GM21360 (cell line): ENCODE measurements at regions not wholly inside any gene's neighbourhood (a gene's known extent, or its start where the extent isn't known, plus 50 kb on each side); places are given as distances from the start of the nearest gene placed in this dataset.
"Not testable (repeated sequence)": the region's sequence is repeated elsewhere in the genome, so short reads cannot be mapped to it uniquely, and the experiment has no call there.

Experiments used
- ATAC-seq: cut with Tn5 transposase; IDR thresholded peaks from one replicate; pipeline ENCODE4 v1.9.1; 2021; ENCODE audit warnings: mild to moderate bottlenecking, moderate library complexity; ENCODE audit not compliant: unreplicated experiment

DNA sequence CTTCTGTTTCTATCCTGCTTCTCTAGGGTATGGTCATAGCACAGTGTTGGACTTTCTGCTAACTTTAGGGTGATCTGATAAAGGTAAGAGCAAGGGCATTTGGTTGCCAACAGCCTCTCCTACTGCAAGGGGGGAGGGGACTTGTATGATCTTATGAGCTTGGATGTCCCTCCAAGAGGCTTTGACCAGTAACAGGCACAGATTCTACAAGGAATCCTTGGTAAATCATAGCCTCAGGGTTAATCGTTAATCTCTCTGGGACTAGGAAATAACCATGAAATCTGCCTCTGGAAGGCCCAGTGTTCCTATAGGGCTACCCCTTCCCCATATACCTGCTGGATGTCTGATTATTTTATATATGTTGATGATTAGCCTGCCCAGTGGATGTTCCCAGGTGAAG lies 134.8 kb upstream of the TNFSF4 start:
- no peak for ATAC-seq

DNA sequence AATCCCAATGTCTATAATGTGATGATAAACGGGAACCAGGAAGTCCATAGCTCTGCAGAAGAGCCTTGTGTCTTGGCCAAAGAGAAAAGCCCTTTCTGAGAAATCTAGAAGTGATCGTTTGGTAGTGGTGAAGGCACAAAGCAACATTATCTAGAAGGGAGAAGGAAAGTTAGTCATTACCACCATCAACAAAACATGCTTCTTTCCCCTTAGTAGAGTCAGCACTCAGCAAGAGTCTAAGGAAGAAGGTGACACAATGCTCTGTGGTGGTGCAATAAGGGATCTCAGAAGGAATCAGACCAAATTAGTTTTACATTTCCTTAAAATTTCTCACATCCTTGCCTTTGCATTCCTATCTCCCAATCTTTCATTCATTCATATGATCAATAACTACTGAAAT lies 134.4 kb upstream of the PRDX6 start:
- ATAC-seq: no peak

DNA sequence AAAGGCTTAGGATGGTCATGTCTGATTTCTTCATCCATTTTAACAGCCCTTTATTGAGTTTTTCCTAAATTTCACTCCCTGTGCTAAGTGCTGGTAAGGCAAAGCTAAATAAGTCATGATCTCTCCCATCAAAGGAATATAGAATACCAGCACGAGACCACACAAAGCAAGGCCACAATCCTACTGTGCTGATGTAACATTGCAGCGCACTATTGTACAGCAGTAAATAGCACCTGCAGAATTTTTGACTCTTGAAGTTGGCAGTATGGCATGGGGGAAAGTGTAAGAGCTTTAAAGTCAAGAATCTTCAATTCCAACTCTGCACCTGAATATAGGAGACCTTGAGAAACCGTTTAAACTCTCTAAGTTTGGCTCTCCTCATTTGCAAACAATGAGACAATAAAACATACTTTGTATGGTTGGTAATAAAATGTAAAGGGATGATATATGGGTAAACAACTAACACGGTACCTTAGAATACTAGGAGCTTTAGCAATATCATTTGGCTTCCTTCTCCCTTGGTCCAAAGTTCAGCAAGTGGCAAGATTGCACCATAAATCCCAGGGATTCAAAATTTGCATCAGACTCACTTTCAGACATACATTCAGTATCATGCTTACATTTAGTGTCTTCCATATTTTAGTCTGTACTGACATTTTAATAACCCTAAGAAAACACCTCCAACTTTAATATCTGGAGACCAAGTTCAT lies 132.9 kb upstream of the PRDX6 start:
- no peak for ATAC-seq

DNA sequence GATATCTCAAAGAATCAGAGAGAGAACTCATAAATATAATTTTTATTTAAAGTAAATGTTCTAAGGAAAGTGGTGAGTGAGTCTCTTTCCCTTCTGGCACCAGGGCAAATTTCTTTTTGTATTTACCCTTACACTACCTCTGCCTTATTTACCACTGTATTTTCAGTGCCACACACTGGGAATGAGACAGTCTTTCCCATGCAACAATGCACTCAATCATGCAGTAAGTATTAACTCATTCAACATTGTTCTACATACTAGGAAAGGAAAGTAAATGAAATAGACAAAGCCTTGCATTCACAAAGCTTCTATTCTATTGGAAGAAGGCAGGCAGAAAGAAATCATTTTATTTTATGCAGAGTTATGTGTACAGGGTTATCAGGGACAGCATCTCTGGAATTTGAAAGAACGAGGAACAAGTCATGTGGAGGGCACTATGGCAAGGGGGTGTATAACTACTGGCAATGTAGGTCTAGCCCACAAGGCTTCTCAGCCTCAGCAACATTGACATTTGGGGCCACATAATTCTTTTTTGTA lies 129.8 kb upstream of the PRDX6 start:
- ATAC-seq: no peak

DNA sequence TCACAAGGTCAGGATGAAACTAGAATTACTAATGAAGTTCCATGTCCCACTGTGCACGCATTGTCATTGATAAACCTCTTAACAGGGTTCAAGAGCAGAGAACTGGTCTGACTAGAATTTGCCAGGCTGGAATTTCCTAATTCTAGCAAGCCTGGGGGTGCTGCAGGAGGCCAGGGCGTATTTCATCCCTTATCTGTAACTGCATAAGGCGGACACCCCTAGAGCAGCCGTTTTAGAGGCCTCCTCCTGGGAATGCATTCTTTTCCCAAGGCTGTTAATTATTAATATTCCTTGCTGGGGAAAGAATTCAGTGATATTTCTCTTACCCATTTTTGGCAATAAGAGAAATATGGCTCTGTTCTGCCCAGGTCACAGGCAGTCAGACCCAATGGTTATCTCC lies 124.5 kb upstream of the PRDX6 start:
- not testable (repeated sequence) for ATAC-seq

DNA sequence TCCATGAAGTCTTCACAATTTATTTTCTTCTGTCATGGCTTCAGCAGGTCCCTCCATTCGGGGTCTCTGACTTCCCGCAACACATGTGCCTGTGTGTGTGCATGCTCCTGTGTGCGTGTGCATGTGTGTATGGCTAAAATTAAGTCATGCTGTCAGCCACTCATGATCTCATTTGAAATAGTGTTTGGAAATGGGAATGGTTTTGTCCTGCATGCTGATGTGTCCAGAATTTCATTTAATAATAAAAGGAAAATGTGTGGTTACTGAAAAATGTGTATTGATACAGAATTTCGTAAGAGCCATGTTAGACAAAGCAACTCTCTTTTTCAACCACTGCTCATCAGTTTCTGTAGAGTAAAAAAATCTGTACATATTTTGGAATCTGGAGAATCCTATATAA lies 123.8 kb upstream of the PRDX6 start:
- no peak for ATAC-seq

DNA sequence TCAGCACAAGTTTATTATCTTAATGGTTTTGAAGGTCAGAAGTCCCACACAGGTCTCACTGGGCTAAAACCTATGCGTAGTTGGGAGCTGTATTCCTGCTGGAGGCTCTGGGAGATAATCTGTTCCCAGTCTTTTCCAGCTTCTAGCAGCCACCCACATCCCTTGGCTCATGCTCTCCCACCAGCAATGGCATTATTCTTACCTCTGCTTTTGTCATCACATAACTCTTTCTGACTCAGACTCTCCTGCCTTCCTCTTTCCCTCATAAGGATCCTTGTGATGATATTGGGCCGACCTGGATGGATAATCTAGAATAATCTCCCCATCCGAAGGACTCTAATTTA lies 122.2 kb upstream of the PRDX6 start:
- no peak for ATAC-seq

DNA sequence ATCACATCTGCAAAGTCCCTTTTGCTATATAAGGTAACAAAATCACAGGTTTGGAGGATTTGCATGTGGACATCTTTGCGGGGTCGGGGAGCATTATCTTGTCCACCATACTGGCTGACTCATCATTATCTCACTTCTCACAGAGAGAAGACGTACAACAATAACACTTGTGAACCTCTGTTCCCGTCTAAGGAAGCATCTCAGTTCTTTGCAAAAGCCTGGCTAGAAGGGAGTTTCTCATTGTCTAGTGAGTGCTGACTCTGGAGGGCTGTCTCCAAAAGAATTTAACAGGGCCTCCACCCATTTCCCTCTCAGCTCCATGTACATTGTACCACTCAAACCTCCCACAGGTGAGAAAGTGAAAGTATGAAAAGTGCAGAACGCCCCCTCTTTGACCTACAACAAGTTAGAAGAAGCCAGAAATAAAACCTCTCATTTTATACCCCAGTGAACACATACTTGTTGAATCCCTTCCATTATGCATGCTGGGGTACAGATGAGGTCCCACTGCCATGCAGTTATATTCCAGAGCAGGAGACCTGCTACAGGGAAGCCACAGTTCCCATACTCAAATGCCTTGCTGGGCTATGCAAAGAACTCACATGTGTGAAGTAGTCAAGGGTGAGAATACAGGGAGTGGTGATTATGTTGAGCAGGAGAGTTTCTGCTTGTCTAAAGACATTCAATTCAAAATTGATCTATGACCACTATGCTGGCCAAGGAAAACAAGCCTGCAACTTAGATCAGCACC lies 121.7 kb upstream of the PRDX6 start:
- ATAC-seq: peak; percentile 64

DNA sequence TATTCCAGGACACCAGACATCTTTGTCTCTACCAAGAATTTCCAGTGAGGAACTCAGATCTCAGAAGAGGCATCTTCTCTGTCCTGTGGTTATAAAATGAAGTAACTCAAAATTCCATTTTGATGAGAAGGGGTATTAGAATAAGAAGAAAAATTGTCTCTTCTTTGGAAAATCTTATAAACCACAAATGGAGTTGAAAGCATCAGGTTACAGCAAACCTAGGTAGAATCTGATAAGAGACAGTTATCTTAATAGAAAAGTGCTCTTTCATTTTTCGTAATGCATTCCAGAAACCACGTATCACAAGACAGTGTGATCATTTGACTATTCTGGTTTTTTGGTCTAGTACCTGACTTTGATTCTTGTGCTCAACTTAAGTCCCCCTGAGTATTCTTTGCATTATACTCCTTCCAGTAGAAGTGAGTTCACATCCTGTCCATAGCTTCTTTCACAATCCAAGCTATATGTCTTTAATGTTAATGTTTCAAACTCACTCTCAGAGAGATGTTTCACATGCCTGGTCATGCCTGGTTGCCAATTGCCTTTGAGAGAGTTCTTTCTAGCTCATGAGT lies 120.9 kb upstream of the PRDX6 start:
- ATAC-seq: peak; percentile 49

DNA sequence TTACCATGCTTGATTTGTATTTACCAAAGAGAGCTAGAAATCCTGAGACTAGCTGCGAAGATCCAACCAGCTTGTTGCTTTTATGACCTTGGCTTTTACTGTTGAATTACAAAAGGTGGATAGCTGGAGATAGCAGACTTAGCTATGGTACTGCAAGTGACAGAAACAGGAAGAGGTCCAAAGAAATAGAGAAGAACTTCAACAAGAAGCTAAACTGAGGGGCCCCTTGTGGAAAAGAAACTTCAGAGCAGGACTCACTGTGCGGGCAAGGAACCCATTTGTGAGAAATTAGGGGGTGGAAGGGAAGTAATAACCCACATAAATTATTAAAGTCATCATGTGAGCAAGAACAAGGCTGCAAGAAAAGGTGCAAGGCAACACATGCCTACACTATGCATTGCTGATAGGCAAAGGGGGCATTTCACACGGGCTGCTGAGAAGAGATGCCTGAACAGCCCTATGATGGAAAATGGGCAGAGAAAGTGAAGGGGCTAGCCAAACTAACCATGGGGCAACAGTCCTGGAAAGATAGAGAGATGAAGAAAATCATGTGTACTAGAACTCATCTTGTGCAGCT lies 116.6 kb upstream of the PRDX6 start:
- ATAC-seq: no peak

DNA sequence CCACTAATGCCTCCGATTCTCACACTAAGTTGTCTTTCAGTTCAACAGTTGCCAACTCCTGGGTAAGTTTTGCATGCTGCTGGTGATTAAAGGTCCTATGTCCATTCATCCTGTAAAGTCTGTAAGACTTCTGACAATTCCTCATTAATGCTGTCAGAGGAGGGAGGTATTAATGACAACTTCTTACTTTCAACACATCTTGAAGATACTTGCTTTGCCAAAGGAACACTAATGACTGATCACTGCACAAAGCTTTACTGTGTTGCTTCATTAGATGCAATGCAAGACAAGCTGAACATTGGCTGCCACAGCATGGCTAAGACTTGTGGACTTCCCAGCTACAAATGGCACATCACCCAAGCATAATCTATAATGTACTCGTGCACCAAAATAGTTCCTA lies 114.6 kb upstream of the PRDX6 start:
- no peak for ATAC-seq

DNA sequence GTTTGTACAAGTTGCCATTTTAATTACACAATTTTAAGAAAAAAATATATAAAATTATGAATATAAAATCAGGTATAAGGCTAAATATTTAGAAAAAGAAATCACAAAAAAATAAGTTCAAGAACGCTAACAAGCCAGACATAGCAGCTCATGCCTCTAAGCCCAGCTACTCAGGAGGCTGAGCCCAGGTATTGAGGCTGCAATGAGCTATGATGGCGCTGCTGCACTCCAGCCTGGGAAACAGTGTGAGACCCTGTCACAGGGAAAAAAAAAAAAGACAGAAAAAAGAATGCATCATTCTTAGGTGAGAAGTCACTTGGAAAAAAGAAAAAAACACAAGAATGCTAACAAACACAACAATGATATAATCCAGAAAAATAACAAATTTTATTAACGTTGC lies 112.3 kb upstream of the PRDX6 start:
- ATAC-seq: no peak

DNA sequence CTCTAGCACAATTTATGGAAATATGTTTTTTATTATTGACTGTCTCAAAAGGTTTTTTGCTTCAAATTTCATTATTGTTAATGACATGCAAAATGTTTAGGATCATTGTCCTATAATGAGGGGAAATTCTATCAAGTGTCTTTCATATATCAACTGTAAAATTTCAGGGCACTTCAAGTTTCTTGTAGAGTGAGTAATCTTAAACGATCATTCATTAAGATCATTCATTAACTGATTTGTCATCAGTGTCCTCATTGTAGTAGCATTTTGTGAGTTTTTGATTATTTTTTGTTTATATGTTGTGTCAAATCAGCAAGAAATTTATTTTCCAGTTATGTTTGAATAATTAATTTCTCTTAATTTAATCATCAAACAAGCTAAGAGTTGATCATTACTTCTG lies 111.8 kb upstream of the PRDX6 start:
- no peak for ATAC-seq

DNA sequence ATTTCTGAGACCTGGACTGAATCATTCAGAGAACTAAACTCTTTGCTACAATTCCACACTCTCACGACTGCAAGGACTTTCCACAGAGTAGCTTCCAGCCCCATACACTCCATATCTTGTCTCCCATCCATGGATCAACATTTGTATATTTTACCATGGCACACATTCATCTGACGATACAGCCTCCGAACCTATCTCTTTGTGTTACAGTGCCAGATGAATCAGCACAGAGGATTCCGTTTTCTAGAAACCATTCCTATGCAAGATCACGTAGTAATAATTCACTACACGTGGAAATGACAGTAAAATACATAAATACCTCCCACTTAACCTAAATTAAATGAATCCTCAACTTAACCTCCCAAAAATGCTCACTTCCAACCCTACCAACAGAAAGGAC lies 110.0 kb upstream of the PRDX6 start:
- no peak for ATAC-seq

DNA sequence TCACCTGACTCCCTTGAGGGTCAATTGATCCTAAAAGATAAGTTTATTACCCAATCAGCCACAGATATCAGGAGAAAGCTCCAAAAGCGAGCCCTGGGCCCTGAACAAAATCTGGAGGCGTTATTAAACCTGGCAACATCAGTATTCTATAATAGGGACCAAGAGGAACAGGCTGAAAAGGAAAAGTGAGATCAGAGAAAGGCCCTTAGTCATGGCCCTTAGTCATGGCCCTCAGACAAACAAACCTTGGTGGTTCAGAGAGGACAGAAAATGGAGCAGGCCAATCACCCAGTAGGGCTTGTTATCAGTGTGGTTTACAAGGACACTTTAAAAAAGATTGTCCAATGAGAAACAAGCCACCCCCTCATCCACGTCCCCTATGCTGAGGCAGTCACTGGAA lies 106.5 kb upstream of the PRDX6 start:
- ATAC-seq: not testable (repeated sequence)

DNA sequence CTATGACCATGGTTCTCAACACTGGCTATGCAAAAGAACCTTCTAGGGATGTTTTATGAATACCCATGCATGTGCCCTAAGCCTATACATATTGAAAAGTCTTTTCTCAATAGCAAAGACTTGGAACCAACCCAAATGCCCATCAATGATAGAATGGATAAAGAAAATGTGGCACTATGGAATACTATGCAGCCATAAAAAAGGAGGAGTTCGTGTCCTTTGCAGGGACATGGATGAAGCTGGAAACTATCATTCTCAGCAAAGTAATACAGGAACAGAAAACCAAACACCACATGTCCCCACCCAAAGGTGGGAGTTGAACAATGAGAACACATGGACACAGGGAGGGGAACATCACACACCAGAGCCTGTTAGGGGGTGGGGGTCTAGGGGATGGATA lies 101.1 kb upstream of the PRDX6 start:
- not testable (repeated sequence) for ATAC-seq

DNA sequence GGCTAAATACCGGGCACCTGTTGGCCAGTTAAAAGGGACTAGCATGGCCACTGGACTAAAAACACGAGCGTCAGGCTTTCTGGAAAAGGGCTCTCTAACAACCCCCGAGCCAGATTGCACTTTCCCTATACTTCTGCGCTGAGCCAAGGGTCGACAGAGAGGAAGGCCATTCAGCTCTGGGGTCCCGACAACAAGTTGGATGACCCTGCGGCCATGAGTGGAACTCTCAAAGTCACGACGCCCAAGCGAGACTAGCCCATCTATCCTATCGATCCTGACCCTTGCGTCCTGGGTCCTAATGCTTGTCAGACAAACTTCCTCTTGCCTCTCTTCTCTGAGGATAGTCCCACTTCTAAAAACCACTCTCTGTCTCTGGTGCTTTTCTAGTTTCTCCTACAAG lies 99.9 kb upstream of the PRDX6 start:
- no peak for ATAC-seq

DNA sequence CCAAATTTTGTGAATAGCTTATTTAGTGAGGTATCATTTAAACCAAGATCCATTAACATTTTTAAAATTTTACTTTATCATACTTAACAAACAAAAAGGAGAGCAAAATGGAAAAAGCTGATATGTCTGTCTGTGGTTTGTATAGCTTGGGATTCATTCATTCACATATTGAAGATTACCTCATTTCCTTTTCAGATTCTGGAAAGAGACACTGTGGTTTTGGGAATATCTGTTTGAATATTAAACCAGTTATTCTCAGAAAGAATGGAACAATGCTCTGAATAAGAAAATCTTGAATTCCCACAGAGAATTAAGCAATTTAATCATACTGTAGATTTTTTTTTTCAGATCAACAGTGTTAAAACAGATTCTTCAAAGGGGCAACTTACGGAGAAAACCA lies 93.8 kb upstream of the PRDX6 start:
- no peak for ATAC-seq

DNA sequence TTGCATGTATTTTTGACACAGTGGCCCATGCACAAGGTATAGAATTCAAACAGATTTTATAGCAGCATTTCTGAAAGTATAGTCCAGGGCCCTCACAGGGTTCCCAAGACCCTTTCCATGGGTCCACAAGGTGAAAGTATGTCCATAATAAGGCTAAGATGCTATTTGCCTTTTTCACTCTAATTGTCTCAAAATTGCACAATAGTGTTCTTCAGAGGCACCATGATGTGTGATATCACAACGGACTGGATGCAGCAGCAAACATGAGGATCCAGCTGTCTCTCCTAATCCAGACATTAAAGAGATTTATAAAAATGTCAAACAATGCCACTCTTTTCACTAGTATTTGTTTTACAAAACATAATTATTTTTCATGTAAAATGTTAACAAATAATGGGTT lies 88.8 kb upstream of the PRDX6 start:
- no peak for ATAC-seq

DNA sequence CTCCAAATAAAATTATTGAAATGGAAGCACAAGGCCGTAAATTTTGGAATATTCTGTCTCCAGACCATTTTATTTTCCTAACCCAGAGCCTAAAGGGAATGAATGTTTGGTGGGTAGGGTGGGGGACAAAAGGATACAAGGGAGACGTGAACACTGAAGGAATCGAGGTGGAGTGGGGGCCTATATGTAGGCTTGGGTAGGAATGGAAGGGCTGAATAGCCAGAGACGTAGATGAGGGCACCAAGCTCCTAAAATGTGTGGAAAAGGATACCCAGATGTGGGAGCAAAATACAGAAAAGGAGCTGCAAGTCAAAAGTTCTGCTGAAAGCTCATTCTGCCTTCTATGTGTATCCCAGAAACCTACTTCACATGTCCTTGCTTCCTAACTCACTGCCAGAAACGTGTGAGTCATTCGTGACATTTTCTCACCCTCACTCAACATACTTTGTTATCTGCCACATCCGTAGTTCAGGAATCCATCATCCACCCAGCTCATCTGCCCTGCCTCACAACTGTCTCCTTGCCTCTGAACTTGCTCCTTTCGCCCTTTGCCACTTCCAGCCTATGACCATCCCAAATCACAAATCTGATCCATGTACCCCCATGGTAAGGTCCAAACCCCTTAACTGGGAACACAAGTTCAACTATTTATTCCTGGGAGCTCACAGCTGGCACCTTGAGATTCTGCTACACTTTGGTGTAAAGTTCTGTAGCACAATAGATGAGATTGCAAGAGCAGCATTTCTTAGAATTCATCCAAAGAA lies 84.1 kb upstream of the PRDX6 start:
- ATAC-seq: no peak

DNA sequence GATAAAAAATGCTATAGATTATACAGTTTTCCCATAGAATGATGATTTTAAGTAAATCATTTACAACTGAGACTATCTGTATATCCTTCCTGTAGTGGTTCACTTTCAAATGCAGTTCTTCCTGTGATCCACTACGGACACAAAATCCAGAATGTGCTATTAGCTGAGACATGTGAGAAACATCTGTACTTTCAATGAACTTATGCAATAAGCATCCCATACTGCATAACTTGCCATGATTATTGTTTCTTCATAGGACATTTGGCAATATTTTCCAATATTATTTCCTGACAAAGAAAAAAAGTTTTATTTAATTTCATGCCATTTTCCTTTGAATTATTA lies 83.5 kb upstream of the PRDX6 start:
- ATAC-seq: no peak
